HCT116 (cell line): ENCODE measurements at regions not wholly inside any gene's neighbourhood (a gene's known extent, or its start where the extent isn't known, plus 50 kb on each side); places are given as distances from the start of the nearest gene placed in this dataset.

Experiments used
- ATAC-seq: fragments of 200-7000 bp; cut with Tn5 transposase; 2 replicates; pipeline ENCODE4 v1.9.1; 2020; ENCODE audit warnings: mild to moderate bottlenecking, moderate library complexity
- BruUV-seq: library from RNA; stranded (reverse); fragments of 400-500 nt; replicated peaks from 2 replicates; lab custom pipeline; 2021; lab: Mats Ljungman, UMichigan
- CTCF ChIA-PET: fragments of 300-600 bp; sonication (Branson Sonifier 250); formaldehyde crosslinking; loops from one replicate; lab custom pipeline; 2021; ENCODE audit warnings: antibody characterized with exemption; lab: Charles Lee
- POLR2A ChIA-PET: fragments of 300-600, 350-600 bp; sonication (Branson Sonifier 250); formaldehyde crosslinking; loops from one replicate; lab custom pipeline; 2021; ENCODE audit warnings: antibody characterized with exemption; lab: Charles Lee
- RAD21 ChIA-PET, 2 experiments: fragments of 300-600 bp; sonication (Branson Sonifier 250); formaldehyde crosslinking; loops; one replicate each; lab custom pipeline; 2023; ENCODE audit warnings: low total read pairs in 2 of 2; ENCODE audit not compliant: uncharacterized antibody in 2 of 2, unreplicated experiment in 2 of 2, low non-redundant PET in 1 of 2; lab: Charles Lee
- DNase-seq: peaks from one replicate; pipeline ENCODE4 v3.0.0-alpha.2; 2010; ENCODE audit warnings: low read depth, low spot score
- H2AFZ ChIP-seq: fragments of 200-600 bp; shearing (Covaris generic), sonication (generic); 2 replicates; pipeline ENCODE4 v1.6.1; 2017; ENCODE audit warnings: low read depth, mixed run types, mixed read lengths, antibody characterized with exemption, low read length; ENCODE audit not compliant: poor library complexity, severe bottlenecking
- H3K27ac ChIP-seq: 2 replicates; pipeline ENCODE4 v1.5.1; 2012; ENCODE audit warnings: low read depth, low read length
- H3K27me3 ChIP-seq: fragments of 200-600 bp; sonication (generic); 2 replicates; pipeline ENCODE4 v1.6.1; 2016; ENCODE audit warnings: mixed run types, low read length, mixed read lengths; ENCODE audit not compliant: insufficient read depth
- H3K36me3 ChIP-seq, 2 experiments: fragments of 200-500 bp in 1 of 2; fragments of 200-600 bp in 1 of 2; sonication (Bioruptor generic) in 1 of 2; sonication (generic) in 1 of 2; 2 replicates each; pipeline versions ENCODE4 v1.5.1 to v1.6.1; 2014 to 2016; ENCODE audit warnings: low read length in 2 of 2, inconsistent platforms in 1 of 2, mixed read lengths in 1 of 2, mixed run types in 1 of 2; ENCODE audit not compliant: insufficient read depth in 2 of 2, control insufficient read depth in 1 of 2
- H3K4me1 ChIP-seq, 2 experiments: fragments of 200-600 bp in 1 of 2; sonication (generic) in 1 of 2; 2 replicates each; pipeline versions ENCODE4 v1.5.1 to v1.6.1; 2012 to 2017; ENCODE audit warnings: low read length in 2 of 2, inconsistent platforms in 1 of 2, mild to moderate bottlenecking in 1 of 2, mixed read lengths in 1 of 2, mixed run types in 1 of 2, moderate library complexity in 1 of 2; ENCODE audit not compliant: insufficient read depth in 2 of 2, control insufficient read depth in 1 of 2
- H3K4me2 ChIP-seq: fragments of 200-600 bp; sonication (generic); 2 replicates; pipeline ENCODE4 v1.6.1; 2017; ENCODE audit warnings: mixed run types, low read length, mixed read lengths
- H3K4me3 ChIP-seq, 2 experiments: fragments of 200-600 bp in 1 of 2; sonication (generic) in 1 of 2; replicated peaks in 1 of 2; 2 replicates each; pipeline ENCODE4 v1.5.1; 2011 to 2016; ENCODE audit warnings: low read length in 2 of 2, control low read depth in 1 of 2, low read depth in 1 of 2, mild to moderate bottlenecking in 1 of 2, mixed read lengths in 1 of 2, mixed run types in 1 of 2
- H3K79me2 ChIP-seq: fragments of 200-600 bp; sonication (generic); 2 replicates; pipeline ENCODE4 v1.6.1; 2017; ENCODE audit warnings: mild to moderate bottlenecking, mixed run types, low read length, moderate library complexity, mixed read lengths; ENCODE audit not compliant: insufficient read depth
- H3K9ac ChIP-seq: fragments of 200-600 bp; sonication (generic); 2 replicates; pipeline ENCODE4 v1.6.1; 2016; ENCODE audit warnings: low read length, mixed read lengths
- H3K9me2 ChIP-seq: fragments of 200-600 bp; sonication (generic), shearing (Covaris generic); 2 replicates; pipeline ENCODE4 v1.6.1; 2017; ENCODE audit warnings: mixed run types, mild to moderate bottlenecking, moderate library complexity; ENCODE audit not compliant: insufficient read depth
- H3K9me3 ChIP-seq, 2 experiments: fragments of 200-500 bp in 1 of 2; fragments of 200-600 bp in 1 of 2; sonication (Bioruptor generic) in 1 of 2; sonication (generic) in 1 of 2; 2 replicates each; pipeline ENCODE4 v1.6.1; 2014 to 2017; ENCODE audit warnings: low read length in 2 of 2, mixed read lengths in 2 of 2, inconsistent platforms in 1 of 2, low read depth in 1 of 2, mild to moderate bottlenecking in 1 of 2, mixed run types in 1 of 2, moderate library complexity in 1 of 2; ENCODE audit not compliant: control insufficient read depth in 1 of 2, insufficient read depth in 1 of 2
- H4K20me1 ChIP-seq: fragments of 200-600 bp; sonication (generic), shearing (Covaris generic); 2 replicates; pipeline ENCODE4 v1.6.1; 2017; ENCODE audit warnings: mixed run types, mild to moderate bottlenecking, moderate library complexity; ENCODE audit not compliant: insufficient read depth
- POLR2AphosphoS5 ChIP-seq: IDR thresholded peaks from 2 replicates; pipeline ENCODE4 v1.6.1; 2011; ENCODE audit warnings: mild to moderate bottlenecking, low read depth, low read length, moderate library complexity
- RAD21 ChIP-seq: IDR thresholded peaks from 2 replicates; pipeline ENCODE4 v1.6.1; 2012; ENCODE audit warnings: low read depth, mild to moderate bottlenecking
- SP1 ChIP-seq: IDR thresholded peaks from 2 replicates; pipeline ENCODE4 v1.6.1; 2012; ENCODE audit warnings: low read depth
- TCF7L2 ChIP-seq: IDR thresholded peaks from 2 replicates; pipeline ENCODE4 v1.7.0; 2011; ENCODE audit warnings: borderline replicate concordance, inconsistent platforms; ENCODE audit not compliant: insufficient read depth, insufficient read length; ENCODE audit errors: extremely low read depth
- intact Hi-C: fragments of 100-400 bp; cut with micrococcal nuclease; formaldehyde crosslinking; loops from 2 replicates; pipeline ENCODE4 v1.10.0; 2022
- TF ChIP-seq, protein P1 (sequence below), 3 experiments: fragments of 200-600 bp in 1 of 3; sonication (generic) in 1 of 3; IDR thresholded peaks in 2 of 3; conservative IDR thresholded peaks in 1 of 3; 2 replicates each; pipeline ENCODE4 v1.5.1; 2012 to 2017; ENCODE audit warnings: low read depth in 2 of 3, low read length in 2 of 3, antibody characterized with exemption in 1 of 3, borderline replicate concordance in 1 of 3, control low read depth in 1 of 3, mild to moderate bottlenecking in 1 of 3, mixed read lengths in 1 of 3, mixed run types in 1 of 3, moderate library complexity in 1 of 3; ENCODE audit not compliant: insufficient read depth in 1 of 3

DNA sequence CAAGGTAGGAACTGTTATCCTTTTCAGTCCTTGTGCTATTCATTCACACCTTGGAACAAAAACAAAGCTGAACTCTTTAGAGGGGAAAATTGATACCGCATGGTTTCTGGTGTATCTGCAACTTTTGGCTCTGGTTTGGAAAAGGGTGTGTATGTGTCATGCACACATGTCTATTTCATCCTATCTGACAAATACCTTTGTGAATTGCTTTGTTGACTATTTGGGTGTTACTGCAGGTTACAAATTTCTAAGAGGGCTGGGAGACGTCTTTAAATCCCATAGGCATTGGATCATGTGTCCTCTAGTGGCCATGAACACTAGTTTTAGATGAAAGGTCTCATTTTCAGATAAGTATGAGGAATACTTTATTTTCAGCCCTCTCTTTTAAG, 59.9 kb upstream of the IFNG-AS1 start:
- CTCF ChIA-PET = no interaction called here
- Histone ChIP-seq H2AFZ (no peak overlapping the region), H3K27me3 (no peaks in the 10 kb centered on the region), H3K9me2 (no peaks in the 10 kb centered on the region), H3K4me1 (no peaks in the 10 kb centered on the region), H3K9ac (no peak overlapping the region), H4K20me1 (no peaks in the 10 kb centered on the region), H3K79me2 (no peaks in the 10 kb centered on the region), H3K4me2 (no peak overlapping the region), H3K36me3 (no peaks in the 10 kb centered on the region), H3K27ac (no peak overlapping the region), H3K4me3 (no peak overlapping the region), H3K9me3 (no peaks in the 10 kb centered on the region)
- POLR2A ChIA-PET = no interaction called here
- intact Hi-C loops = no loop called here
- DNase-seq (no peak), ATAC-seq (no peak)
- TF ChIP-seq, protein P1, sequence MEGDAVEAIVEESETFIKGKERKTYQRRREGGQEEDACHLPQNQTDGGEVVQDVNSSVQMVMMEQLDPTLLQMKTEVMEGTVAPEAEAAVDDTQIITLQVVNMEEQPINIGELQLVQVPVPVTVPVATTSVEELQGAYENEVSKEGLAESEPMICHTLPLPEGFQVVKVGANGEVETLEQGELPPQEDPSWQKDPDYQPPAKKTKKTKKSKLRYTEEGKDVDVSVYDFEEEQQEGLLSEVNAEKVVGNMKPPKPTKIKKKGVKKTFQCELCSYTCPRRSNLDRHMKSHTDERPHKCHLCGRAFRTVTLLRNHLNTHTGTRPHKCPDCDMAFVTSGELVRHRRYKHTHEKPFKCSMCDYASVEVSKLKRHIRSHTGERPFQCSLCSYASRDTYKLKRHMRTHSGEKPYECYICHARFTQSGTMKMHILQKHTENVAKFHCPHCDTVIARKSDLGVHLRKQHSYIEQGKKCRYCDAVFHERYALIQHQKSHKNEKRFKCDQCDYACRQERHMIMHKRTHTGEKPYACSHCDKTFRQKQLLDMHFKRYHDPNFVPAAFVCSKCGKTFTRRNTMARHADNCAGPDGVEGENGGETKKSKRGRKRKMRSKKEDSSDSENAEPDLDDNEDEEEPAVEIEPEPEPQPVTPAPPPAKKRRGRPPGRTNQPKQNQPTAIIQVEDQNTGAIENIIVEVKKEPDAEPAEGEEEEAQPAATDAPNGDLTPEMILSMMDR (IDR thresholded peaks at IDR 0.05 in 2 of 3, conservative IDR thresholded peaks at IDR 0.05 in 1 of 3; ENCODE audit: borderline replicate concordance in 1 of 3, insufficient read depth in 1 of 3, low read depth in 2 of 3, low read length in 2 of 3) = 0 out of 6 replicates have a peak, but pooled peaks of 1 of the 3 experiments have one; percentile 7
- TF ChIP-seq POLR2AphosphoS5 = no peak
- no TSS peak for BruUV-seq
- RAD21 ChIA-PET = no interaction called here

DNA sequence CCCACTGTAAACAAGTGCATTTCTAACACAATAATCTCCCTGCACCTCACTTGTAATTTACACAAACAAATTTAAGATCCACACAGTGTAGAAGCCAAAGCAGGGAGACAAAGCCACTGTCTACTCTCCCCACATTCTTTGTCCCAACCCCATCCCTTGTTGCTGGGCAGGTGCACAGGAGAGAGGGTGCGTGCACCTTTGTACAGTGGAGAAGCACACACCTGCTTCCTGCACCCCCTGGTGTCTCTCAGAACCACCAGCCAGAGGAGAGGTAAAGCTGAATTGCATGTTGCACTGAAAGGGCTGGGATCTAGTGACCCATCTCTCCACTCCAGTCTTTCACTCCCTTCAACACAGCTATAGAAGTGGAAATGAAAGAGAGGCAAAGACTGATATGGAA, 51.4 kb upstream of the IFNG-AS1 start:
- no peak overlapping the region for H3K4me3 ChIP-seq
- ChIA-PET CTCF (no interaction called here), POLR2A (no interaction called here), RAD21 (no interaction called here)
- no peak overlapping the region for H2AFZ ChIP-seq
- no peak for TF ChIP-seq SP1
- no peak for TF ChIP-seq TCF7L2
- TF ChIP-seq RAD21 = peak; percentile 24; the same call in 1 of the 2 replicates
- no peak for ATAC-seq
- H3K9me2 ChIP-seq = no peaks in the 10 kb centered on the region
- H3K27me3 ChIP-seq = no peaks in the 10 kb centered on the region
- H3K36me3 ChIP-seq = no peaks in the 10 kb centered on the region
- H3K9me3 ChIP-seq = no peaks in the 10 kb centered on the region
- no peak overlapping the region for H3K4me2 ChIP-seq
- intact Hi-C loops = no loop called here
- H4K20me1 ChIP-seq = no peaks in the 10 kb centered on the region
- no peak overlapping the region for H3K27ac ChIP-seq
- H3K9ac ChIP-seq = no peak overlapping the region
- BruUV-seq = no TSS peak
- no peaks in the 10 kb centered on the region for H3K4me1 ChIP-seq
- DNase-seq = no peak
- no peaks in the 10 kb centered on the region for H3K79me2 ChIP-seq
